ENCODE measurements at regions not wholly inside any gene's neighbourhood (a gene's known extent, or its start where the extent isn't known, plus 50 kb on each side); places are given as distances from the start of the nearest gene placed in this dataset.

GRCh38 chr12:97276661-97277429 is 185.8 kb upstream of the RMST start:
- no peak for DNase-seq

DNA sequence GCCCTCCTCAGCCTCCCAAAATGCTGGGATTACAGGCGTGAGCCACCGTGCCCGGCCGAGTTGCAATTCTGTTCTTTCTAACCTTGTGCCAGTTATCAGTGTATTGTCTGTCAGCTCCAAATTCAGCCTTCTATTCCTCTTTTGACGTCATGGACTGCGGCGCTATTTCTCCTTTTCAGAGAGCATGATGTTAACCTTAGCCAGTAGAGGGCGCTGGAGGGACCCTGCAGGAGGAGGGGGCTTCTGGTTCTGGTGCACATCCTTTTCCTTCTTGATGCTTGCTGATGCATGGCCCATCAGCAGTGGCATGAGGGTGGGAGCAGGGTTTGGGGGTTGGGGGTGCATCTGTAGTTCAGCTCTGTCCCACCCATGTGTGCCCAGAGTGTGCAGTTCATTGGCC is 179.3 kb upstream of the RMST start:
- DNase-seq = no peak

GRCh38 chr12:97288531-97288930 is 174.1 kb upstream of the RMST start:
- DNase-seq = no peak

GRCh38 chr12:97292588-97292987 is 170.0 kb upstream of the RMST start:
- no peak for DNase-seq

DNA sequence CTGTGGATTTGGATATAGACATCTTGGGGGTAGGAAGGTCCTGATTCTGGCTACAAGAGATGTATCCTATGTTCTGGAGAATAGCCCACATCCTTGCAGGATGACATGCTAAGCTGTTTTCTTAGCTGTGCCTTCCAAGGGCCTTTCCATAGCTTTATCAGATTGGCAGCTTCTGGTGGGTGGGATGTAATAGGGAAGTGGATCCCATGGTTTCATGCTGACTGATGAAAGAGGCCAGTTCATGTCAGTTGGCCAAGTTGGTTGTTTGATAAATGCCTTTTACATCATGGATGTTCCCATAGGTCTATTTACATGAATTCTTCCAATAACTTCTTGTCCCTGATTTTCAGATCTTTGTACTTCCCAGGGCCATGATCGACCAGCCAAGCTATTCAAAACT is 169.1 kb upstream of the RMST start:
- no peak for DNase-seq

GRCh38 chr12:97299847-97300246 is 162.8 kb upstream of the RMST start:
- DNase-seq = no peak

DNA sequence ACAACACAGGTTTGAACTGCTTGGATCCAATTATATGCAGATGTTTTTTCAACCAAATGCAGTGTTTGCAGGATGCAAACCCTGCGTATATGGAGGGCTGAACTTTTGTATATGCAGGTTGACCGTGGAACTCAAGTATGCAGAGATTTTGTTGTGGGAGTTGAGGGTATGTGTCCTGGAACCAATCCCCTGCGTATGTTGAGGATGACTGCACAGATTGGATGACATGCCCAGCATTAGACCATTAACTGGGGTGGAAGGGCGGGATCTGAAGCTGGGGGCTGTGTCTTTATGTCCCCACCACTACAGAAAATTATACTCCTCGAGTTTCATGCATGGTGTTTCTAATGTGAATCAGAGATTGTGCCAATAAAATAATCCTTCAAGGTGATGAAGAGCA is 162.2 kb upstream of the RMST start:
- DNase-seq = no peak

DNA sequence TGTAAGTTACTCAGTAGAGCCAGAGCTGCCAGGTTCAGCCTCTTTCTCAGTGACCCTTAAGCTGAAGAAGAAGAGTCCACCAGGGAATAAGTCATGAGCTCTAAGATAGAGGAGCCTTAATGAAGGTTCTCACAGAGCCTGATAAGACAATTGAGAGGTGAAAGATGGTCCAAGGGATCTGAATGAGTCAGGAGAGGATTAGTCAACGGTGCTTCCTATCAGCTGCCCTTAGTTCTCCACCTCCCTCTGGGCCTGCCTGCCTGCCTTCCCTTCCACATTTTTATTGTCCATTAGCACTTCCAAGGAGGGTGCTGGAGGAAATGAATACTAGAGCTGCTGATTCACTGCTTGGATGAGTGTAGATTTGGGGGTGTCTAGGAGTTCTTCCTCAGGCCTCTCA is 161.7 kb upstream of the RMST start:
- DNase-seq = no peak

DNA sequence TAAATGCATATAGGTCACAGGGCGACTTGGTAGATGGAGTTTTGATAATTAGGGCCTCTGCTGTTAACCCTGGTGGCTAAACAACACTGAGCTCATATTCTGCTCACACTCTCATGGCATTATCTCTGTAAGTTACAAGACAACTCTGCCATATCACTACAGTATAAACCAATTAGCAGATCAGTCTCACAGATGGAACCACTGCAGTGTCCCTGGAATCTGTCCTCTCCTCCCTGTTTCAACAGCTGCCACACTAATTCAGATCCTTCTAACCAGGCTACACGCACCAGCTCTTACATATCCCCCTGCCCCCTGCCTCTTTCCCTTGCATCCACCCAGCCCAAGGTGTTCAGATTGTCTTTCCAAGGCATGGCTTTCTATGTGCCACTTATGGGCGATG is 161.0 kb upstream of the RMST start:
- DNase-seq = no peak

- no peak for DNase-seq
Measured at GRCh38 chr12:97305651-97306050, 157.0 kb upstream of the RMST start.

DNA sequence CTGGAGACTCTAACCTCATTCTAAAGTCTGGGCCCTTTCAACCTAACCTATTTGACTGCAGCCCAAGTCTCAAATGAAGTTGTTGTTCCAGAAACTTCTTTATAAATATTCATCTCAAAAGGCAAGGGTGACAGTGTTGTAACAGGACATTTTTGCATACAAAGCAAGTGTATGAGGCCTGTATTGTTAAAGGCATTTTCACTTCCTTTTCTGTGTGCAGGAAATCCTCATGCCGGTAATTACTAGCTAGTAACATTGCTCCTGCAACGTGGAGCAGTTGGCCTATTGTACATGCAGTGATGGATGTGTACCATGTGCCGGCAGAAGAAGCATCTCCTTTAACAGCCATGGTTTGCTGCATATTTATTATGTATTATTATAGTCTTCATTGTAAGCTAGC is 156.5 kb upstream of the RMST start:
- DNase-seq = no peak

GRCh38 chr12:97308576-97309198 is 153.9 kb upstream of the RMST start:
- DNase-seq = peak; percentile 43

DNA sequence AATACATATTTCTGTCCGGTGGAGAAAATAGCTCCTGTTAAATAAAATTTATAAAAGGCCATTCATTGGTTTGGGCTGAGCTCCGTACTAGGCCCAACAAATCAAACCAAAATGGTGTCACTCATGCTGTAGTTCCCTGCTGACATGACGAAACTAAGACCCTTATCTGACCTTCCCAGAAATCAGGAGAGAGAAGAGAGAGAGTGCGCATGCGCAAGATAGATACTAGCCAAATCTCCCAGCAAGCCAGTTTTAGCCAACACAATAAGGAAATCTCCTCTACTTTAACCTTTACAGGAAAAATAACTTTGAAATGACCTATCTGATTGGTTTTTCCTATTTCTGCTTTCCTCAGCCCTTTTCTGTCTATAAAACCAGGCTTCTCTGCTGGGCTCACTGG is 152.7 kb upstream of the RMST start:
- no peak for DNase-seq

GRCh38 chr12:97312570-97313135 is 150.0 kb upstream of the RMST start:
- DNase-seq = no peak

GRCh38 chr12:97313471-97314190 is 149.0 kb upstream of the RMST start:
- DNase-seq = no peak

DNA sequence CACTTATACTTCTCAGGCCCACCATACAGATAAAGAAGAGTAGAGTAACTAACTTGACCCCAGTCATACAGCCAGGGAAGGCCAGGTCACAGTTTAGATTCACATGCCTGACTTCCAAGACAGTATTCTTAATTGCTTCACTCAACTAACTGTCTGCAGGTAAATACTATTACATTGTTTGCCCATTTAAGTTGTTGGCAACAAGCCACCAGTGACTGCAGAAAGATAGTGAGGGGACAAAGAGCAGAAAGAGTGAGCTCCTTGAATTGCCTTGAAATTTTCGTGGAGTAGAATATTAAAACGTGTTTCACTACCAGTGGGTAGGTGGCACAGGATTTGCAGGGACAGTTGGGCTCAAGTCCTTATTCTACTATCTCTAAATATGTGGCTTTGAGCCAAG is 146.3 kb upstream of the RMST start:
- no peak for DNase-seq

- no peak for DNase-seq
Measured at GRCh38 chr12:97321621-97322020, 141.0 kb upstream of the RMST start.

DNA sequence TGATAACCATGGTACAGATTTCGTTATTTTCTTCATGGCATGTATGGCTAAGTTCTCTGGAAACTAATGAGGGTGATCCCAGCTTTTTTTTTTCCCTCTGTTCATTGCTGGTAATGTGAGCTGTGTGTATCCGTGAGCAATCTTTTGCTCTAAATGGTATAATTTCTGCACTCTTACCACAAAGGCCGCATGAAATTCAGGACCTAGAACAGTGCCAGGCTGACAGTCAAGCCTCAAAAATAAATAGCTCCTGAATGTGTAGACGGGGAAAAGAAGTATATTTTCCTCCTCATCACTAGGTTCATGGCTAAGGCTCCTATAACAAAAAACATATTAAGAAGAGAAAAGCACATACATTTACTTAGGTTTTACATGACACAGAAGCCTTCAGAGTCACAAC is 140.2 kb upstream of the RMST start:
- DNase-seq = no peak

GRCh38 chr12:97323154-97323553 is 139.4 kb upstream of the RMST start:
- no peak for DNase-seq

DNA sequence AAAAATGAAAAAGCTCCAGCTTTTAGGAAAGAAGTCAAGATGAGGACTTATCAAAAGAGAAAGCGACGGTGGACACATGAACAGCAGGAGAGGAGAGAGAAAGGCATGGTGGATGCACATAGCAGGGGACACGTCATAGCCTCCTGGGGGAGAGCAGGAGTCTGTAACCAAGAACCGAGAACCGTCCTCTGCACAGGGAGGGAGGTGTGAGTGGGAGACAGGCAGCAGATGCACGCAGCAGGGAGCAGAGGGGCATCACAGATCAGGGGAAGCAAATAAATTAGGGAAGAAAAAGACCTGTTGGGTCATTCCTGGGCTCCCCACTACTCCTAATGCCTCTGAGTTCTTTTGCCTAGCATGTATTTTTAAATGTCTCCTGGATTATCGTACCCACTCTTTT is 138.1 kb upstream of the RMST start:
- DNase-seq = no peak

GRCh38 chr12:97335115-97335514 is 127.5 kb upstream of the RMST start:
- DNase-seq = no peak

DNA sequence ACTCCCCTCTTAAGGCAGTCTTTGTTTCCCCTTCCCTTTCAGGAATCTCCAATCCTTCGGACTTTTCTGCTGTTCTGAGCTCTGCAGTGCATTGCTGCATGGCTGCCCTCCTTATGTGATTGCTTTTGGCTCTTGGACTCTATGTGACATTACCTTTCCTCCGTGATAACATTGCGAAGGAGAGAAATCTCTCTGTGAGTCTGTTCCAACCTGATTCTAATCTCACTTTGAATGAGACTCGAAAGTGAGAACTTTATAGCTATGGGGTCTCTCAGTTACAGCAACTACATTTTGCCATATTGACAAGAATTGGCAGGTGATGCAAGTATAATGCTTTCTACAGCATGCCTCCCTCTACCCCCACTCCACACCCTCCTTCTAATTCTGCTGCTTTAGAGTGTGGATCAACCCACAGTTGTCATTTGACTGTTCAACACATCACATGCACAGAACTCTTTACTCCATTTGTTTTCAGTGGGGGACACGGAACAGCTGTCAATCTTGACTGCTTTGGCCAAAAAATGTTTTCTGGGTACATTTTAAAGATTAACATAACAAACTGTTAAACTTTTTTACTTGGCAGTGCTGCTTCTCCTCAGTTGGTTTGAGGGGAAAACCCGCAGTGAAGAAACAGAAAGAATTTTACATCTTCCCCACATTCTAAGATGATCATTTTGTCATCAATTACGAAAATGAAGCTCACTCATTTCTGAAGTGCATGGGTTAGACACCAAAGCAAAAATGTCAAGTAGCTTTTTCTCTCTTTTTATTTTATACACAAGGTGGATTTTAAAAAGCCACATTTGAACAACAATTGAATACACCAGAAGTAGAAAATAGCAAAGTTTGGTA is 125.5 kb upstream of the RMST start:
- no peak for DNase-seq

DNA sequence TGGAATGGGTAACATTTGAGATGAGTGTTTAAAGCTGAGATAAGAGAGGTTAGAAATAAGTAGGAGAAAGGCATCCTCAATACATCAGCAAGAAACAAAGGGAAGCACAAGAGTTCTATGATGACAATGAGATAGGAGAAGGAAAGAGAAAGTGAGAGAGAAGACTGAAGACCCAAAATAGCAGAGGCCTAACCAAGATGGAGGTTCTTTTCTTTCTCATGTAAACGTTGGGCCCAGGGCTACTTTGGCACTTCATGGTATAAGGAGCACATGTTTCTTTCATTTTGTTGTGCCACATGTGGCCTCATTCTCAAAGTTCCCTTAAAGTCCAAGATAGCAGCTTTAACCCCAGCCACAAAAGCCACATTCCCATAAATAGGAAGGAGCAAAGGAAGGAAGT is 120.5 kb upstream of the RMST start:
- no peak for DNase-seq
